ENCODE measurements at regions not wholly inside any gene's neighbourhood (a gene's known extent, or its start where the extent isn't known, plus 50 kb on each side); places are given as distances from the start of the nearest gene placed in this dataset.

GRCh38 chr6:23244300-23244699 is 674.9 kb downstream of the HDGFL1 start:
- no peak for TF ChIP-seq ZNF449 (tag by site-specific recombination; IDR thresholded peaks at IDR 0.05)
- no peak for TF ChIP-seq ZNF292 (tag by site-specific recombination; IDR thresholded peaks at IDR 0.05; ENCODE audit: borderline replicate concordance, low read depth)
- TF ChIP-seq, protein P1, sequence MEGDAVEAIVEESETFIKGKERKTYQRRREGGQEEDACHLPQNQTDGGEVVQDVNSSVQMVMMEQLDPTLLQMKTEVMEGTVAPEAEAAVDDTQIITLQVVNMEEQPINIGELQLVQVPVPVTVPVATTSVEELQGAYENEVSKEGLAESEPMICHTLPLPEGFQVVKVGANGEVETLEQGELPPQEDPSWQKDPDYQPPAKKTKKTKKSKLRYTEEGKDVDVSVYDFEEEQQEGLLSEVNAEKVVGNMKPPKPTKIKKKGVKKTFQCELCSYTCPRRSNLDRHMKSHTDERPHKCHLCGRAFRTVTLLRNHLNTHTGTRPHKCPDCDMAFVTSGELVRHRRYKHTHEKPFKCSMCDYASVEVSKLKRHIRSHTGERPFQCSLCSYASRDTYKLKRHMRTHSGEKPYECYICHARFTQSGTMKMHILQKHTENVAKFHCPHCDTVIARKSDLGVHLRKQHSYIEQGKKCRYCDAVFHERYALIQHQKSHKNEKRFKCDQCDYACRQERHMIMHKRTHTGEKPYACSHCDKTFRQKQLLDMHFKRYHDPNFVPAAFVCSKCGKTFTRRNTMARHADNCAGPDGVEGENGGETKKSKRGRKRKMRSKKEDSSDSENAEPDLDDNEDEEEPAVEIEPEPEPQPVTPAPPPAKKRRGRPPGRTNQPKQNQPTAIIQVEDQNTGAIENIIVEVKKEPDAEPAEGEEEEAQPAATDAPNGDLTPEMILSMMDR (tag by site-specific recombination; IDR thresholded peaks at IDR 0.05) = no peak
- no peak for TF ChIP-seq ZBTB20 (tag by site-specific recombination; IDR thresholded peaks at IDR 0.05)
- TF ChIP-seq, protein P2, sequence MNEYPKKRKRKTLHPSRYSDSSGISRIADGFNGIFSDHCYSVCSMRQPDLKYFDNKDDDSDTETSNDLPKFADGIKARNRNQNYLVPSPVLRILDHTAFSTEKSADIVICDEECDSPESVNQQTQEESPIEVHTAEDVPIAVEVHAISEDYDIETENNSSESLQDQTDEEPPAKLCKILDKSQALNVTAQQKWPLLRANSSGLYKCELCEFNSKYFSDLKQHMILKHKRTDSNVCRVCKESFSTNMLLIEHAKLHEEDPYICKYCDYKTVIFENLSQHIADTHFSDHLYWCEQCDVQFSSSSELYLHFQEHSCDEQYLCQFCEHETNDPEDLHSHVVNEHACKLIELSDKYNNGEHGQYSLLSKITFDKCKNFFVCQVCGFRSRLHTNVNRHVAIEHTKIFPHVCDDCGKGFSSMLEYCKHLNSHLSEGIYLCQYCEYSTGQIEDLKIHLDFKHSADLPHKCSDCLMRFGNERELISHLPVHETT (tag by site-specific recombination; IDR thresholded peaks at IDR 0.05) = no peak
- TF ChIP-seq ZNF558 (tag by site-specific recombination; IDR thresholded peaks at IDR 0.05) = no peak
- no peak for TF ChIP-seq ZNF37A (tag by site-specific recombination; IDR thresholded peaks at IDR 0.05)
- TF ChIP-seq ZNF658 (tag by site-specific recombination; IDR thresholded peaks at IDR 0.05) = no peak
